ENCODE measurements at regions not wholly inside any gene's neighbourhood (a gene's known extent, or its start where the extent isn't known, plus 50 kb on each side); places are given as distances from the start of the nearest gene placed in this dataset.
A peak's percentile ranks its signal among the peaks of the same experiment; 100 is the strongest.
"Not testable (repeated sequence)": the region's sequence is repeated elsewhere in the genome, so short reads cannot be mapped to it uniquely, and the experiment has no call there.

DNA sequence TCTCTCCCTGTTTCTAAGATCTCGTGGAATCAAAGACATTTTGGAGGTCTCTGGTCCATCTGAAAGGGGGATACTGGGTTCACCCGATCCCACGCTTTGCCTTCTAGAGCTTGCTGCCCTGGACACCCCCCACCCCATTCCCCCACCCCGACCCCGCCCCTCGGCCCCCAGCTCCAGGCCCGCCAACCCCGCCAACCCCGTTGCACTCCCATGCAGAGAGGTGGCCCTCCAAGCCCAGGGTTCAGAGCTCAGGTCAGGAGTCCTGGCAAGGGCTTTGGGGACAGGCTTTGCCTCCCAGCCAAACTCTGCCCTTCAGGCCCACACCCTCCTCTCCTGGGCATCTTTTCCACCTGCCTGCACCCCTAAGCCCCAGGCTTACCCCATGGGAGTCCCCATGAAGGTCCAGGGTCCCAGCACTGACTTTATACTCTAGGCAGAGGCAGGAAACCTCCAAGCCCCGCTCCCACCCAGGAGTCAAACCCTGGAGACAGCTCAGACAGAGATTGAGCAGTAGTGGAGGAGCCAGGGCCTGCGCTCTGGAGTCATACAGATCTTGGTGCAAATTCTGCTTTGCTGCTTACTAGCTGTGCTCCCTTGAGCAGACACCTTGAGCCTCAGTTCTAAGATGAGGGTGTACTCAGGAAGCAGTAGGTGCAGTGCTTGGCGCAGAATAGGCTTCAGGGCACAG is 155.9 kb downstream of the FOXD2 start:
- DNase-seq: no peak

DNA sequence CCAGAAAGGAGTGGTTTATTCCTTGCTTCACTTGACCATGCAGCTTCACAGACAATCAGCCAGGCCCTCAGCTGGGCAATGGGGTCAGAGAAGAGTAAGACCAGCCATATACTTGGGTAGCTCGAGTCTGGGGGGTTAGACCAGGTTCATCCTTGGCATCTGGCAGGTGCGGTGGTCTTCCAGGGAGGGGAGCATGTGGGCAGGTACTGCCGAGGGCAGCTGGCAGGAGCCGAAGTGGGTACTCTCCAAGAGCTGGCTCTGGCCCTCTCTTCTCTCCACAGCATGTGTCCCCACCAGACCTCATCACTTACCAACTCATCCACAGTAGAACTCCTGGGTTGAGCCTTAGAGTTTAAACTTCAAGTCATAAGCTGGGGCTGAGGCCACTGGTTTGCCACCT is 156.8 kb downstream of the FOXD2 start:
- DNase-seq: no peak

DNA sequence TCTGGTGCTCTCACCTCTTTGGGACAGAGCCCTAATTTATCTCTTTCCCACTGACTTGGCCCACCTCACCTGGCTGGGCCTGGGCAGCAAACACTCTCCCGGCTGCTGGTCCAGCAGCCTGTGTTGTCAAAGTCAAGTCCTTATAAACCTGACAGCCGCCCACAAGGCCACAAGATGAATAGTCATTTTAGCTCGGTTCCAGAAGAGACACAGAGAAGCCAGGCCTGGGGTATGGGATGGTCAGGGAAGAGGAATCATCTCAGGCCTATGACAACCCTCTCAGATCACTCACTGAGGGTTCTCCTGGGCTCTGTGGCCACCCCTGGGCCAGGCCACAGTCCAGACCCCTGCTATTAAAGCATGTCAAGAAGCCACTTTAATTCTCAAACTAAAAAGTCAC is 158.5 kb downstream of the FOXD2 start:
- DNase-seq: no peak

DNA sequence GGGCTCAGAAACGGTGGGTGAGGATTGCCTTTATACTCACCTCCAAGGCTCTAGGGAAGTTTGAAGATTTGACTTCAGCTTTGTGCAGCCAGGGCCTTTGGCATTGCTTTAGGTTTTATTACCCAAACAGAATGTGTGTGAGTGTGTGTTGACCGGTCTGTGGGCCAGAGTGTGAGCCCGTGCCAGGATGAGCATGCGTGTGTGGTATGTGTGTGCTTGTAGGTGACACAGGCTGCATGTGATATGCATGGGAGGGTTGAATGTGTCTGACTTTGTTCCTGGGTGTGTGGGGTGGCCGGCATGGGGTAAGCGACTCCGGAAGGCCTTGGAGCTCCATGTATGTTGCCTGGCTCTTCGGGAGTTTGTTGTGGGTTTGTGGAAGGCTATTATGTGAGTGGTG is 160.5 kb downstream of the FOXD2 start:
- no peak for DNase-seq

DNA sequence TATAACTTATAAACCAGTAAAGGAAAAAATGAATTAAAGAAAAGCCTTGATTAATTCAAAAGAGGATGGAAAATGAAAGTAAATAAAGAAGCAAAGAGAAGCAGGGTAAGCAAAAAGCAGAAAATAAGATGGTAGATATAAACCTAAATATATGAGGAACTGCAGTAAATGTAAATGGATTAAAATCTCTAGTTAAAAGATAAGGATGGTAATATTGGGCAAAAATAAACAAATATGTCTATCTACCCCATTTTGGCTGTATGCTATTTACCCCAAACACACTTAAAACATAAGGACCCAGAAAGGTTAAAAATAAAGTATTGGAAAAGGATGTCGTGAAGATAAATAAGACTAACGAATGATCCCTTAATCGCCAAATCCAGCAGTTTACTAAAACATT is 161.9 kb downstream of the FOXD2 start:
- DNase-seq: no peak

DNA sequence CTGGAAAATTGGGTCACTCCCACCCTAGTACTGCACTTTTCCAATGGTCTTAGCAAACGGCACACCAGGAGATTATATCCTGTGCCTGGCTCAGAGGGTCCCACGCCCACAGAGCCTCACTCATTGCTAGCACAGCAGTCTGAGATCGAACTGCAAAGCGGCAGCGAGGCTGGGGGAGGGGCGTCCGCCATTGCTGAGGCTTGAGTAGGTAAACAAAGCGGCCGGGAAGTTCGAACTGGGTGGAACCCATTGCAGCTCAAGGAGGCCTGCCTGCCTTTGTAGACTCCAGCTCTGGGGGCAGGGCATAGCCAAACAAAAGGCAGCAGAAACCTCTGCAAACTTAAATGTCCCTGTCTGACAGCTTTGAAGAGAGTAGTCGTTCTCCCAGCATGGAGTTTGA is 164.6 kb downstream of the FOXD2 start:
- DNase-seq: not testable (repeated sequence)

DNA sequence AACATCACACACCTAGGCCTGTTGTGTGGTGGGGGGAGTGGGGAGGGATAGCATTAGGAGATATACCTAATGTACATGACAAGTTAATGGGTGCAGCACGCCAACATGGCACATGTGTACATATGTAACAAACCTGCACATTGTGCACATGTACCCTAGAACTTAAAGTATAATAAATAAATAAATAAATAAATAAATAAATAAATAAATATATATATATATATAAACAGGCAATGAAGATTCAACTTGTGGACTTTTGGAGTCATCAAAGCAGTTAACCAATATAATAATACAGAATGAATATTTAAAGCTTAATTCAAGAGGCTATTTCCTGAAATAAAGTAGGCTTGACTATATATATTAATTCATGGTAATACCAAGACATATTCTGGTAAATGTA is 167.0 kb downstream of the FOXD2 start:
- not testable (repeated sequence) for DNase-seq

DNA sequence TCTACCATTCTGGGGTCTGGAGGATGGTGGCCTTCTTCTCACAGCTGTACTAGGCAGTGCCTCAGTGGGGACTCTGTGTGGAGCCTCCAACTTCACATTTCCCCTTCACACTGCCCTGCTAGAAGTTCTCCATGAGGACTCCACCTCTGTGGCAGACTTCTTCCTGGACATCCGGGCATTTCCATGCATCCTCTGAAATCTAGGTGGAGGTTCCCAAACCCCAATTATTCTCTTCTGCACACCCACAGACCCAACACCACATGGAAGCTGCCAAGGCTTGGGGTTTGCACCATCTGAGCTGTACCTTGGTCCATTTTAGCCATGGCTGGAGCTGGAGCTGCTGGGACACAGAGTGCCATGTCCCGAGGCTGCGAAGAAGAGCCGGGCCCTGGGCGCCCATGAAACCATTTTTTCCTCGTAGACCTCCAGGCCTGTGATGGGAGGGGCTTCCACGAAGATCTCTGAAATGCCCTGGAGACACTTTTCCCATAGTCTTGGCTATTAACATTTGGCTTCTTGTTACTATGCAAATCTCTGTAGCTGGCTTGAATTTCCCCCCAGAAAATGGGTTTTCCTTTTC is 170.5 kb downstream of the FOXD2 start:
- DNase-seq: no peak

DNA sequence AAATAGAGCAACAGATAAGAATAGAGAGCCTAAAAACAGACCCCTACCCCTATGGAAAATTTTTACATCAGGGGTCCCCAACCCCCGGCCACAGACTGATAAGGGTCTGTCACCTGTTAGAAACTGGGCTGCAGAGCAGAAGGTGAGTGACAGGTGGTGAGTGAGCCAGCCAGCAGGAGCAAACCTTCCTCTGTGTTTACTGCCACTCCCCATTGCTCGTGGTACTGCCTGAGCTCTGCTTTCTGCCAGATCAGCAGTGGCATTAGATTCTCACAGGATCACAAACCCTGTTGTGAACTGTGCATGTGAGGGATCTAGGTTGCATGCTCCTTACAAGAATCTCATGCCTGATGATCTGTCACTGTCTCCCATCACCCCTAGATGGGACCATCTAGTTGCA is 174.1 kb downstream of the FOXD2 start:
- DNase-seq: no peak

DNA sequence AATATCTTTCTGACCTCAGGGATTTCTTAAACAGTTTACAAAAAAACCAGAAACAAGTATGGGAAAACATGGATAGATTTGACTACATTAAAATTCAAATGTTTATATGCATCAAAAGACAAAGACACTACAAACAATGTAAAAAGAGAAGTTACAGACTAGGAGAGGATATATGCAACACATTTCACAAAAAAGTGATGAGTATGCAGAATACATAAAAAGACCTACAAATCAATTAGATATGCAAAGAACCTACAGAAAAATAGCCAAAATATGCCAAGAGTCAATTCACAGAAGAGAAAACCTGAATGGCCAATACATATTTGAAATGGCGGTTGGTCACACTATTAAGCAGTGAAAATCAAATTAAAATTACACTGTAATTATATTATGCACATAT is 175.0 kb downstream of the FOXD2 start:
- no peak for DNase-seq

DNA sequence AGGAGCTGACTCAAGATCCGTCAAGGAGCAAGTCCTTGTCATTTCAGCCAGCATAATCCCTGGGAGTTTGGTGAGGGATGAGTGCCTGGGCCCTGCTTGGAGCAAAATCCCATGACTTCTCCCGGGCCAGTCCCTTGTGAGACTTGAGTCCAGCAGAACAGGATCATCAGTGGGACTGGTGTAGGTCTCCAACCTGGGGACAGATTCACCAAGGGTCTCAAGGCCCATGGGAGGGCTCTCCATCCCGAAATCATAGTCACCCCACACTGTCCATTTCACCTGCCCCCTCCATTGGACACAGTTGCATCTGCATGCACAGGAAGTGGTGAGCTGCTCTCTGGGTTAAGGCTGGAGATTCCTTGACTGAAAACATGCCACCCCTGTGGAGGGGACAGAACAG is 178.2 kb downstream of the FOXD2 start:
- no peak for DNase-seq

DNA sequence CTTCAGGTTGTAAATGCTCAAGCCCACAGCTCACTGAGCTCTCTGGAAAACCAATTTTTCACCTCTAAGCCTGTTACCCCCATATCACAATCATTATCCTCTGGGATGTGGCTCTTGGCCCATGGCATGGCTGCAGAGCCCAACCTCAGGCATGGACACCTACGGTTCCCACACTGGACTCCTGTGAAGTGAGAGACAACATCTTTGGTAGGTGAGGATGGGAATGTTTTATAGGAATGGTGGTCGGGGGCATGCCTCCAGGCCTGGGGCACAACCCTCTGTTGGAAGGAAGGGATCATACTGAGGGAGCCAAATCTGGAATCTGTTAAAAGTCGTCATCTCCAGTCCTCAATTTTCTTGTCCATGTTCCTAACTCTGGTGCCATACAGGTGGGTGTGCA is 179.1 kb downstream of the FOXD2 start:
- no peak for DNase-seq

DNA sequence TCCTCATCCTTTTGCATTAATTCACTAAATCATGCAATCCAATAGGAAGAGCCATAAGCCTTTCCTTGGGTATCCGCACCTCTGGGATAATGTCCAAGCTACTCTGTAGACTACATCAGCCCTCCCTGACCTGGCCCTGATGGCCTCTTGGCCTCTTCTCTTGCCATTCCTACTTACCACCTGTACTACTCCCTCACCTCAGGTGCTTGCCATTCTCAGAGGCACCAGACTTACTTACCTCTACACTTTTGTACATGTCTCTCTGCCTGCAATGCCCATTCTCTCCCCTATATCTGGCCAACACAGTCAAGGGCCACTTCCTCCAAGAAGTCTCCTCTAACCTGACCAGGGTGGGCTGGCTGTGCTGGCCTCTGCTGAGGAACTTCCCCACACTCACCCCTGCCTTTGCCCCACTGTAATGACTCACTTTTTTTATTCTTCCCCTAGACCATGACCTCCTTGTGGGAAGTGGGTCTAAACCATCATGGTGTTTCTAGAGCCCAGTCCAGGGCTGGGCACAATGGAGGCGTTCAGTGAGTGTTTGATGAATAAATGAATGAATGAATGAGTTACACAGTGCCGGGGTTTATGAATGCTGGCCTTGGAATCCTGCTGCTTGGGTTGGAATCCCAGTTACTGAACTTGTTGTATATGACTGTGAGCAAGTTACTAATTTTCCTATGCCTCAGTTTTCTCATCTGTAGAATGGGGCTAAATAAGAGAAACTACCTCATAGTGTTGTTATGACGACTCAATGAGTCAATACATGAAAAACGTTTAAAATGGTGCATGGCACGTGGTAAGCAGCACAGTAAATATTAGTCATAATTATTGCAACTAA is 179.8 kb downstream of the FOXD2 start:
- DNase-seq: no peak

DNA sequence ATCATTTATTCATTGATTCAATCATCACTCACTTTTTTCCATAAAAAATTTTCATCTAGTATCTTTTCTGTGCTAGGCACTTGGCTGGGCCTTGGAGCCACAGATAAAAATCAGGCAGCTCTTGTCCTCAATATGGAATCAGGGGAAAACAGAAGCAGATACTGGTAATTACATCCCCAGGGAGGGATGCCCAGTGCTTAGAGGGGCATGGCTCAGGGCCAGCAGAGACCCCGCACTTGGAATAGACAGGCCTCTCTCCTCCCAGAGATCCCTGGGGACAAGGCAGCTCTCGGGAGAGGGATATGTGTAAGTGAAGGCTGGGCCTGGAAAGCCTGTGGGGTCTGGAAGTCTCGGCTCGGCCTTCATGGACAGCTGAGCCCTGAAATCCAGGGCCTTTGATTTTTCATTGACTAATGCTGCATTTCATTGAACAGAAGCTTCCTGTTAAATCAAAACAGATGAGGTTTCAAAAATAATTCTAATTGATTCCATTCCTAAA is 180.4 kb downstream of the FOXD2 start:
- no peak for DNase-seq

DNA sequence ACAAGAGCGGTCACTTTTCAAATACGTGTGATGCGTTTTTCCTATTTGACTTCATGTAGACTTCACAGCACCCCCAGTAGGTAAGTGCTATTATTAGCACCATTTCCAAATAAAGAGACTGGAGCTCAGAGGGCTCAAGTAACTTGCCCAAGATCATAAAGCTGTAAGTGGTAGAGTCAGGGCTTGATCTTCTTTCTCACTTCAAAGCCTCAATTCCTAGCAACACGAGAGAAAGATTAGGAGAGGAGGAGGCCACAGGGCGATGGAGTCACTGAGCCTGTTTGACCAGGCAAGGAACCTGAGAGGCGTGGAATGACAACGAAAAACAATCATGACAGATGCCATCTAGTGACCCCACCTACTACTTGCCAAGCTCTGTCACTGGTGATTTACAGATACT is 181.0 kb downstream of the FOXD2 start:
- DNase-seq: no peak

DNA sequence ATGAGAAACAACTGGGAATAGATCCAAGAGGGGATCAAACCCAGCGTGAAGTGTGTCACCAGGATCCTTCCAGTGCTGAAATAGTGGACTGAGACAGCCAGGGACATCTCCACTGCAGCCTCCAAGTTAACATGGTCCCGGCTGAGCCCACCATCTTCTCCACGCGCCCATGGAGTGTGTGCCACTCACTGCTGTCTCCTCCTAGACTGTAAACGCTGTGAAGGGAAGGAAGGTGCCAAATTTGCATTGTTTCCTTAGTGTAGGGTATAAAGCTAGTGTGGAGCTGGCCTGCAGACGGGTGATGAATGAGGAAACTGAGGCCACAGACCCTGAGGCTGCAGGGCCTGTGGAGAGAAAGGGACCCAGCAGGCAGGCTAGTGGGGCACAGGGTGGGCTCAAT is 183.6 kb downstream of the FOXD2 start:
- no peak for DNase-seq

DNA sequence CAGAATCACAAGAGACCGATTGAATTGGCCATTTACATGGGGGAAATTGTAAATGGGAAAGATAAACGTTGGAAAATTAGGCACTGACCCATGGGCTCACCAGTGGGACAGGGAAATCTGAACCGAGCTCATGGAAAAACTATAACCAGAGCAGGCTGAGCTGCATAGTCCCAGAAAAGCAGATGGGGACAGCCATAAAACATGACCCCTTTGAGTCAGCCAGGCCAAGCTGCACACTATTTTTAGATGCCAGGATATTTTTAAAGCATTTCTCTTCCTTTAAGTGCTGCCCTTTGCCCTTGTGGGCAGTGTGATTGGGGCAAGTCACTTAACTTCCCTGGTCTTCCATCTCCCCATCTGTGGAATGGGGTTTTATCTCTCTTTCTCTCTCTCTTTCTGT is 184.1 kb downstream of the FOXD2 start:
- no peak for DNase-seq

DNA sequence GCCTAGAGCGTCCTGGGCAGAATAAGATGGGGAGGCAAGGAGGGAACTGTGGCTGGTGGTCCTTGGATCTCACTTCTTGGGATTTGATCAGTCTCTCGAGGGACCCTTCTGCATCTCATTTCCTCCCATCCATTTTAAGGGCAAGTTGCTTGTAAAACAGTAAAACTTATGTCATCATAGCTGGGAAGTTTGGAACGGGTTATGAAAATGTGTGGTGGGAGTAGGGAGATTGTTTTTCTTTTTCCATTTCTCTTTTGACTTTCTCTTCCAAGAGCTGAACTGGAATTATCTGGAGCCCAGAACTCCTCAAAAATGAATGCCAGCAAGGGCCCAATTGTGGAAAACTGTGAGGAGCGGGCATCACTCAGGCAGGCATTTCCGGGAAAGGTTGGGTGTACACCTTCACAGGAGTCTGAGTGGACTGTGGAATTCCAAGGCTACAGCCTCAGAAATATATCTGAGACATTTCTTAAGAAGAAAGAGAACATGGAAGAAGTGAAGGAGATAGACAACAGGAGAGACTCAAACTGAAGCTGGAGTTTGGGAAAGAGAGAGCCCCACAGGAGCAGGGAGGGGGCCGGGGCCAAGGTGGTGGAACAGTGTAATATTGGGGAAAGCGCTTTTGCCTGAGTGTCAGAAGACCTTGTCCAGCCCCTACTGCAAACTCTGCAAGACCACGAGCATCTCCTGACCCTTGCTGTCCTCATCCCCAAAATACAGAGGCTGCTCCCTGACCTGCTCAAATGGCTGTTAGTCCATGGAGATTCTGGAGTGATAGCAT is 185.1 kb downstream of the FOXD2 start:
- DNase-seq: peak; percentile 28

DNA sequence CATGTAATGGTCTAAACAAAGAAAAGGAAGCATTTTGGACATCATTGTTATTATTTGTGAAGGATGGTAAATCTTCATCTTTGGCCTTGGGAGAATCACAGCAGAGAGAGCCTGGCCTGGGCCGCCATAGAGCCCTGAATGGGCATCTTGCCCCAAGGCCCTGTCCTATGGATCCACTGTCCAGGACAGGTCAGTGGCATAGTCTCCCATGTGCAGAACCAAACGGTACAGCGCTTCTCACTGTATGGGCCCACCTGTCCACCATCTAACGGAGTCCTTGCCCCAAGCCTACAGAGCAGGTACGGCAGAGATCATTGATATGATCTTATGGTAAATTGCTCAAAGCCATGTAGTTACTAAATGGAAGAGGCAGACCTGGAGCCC is 185.7 kb downstream of the FOXD2 start:
- no peak for DNase-seq

DNA sequence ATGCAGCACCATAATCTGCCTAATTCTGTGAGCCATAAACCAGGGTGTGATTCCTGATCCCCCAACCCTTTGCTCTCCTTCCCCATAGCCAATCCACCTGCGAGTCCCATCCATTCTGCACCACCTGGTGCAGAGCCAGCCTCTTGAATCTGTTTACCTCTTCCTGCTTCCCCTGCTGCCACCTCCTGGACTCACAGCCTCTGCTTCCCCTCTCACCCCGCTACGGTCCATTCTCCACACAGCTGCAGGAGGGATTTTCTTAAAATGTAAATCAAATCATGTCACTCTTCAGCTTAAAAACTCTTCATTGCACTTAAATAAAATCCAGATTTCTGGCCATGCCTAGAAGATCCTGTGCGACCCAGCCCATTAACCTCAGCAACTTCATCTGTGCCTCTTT is 186.7 kb downstream of the FOXD2 start:
- DNase-seq: no peak

DNA sequence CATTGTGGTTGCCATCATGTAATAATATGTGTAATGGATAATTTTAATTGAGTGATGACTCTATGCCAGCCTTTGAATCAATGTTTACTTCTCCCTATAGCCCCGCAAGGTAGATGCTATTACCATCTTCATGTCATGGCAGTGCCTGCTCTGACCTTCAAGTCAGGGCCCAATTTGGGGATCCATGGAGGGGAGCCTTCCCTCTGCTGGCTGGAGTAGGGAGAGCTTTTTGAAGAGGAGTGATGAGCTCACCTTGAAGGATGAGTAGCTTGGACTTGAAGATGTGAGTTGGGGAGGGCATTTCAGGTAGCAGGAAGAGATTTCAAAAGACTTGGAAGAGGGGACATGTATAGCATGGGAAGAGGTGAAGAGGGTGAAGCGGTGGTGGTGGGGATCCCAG is 189.2 kb downstream of the FOXD2 start:
- no peak for DNase-seq
